ENCODE measurements at regions not wholly inside any gene's neighbourhood (a gene's known extent, or its start where the extent isn't known, plus 50 kb on each side); places are given as distances from the start of the nearest gene placed in this dataset.

GRCh38 chr6:15864038-15864707 is 201.3 kb upstream of the DTNBP1 start:
- TF ChIP-seq CTCF (conservative IDR thresholded peaks at IDR 0.05 in 1 of 2, IDR thresholded peaks at IDR 0.05 in 1 of 2; ENCODE audit: extremely low read depth in 1 of 2, insufficient read depth in 1 of 2, low read depth in 1 of 2, low read length in 2 of 2) = no peak
- no peak for TF ChIP-seq EZH2 (IDR thresholded peaks at IDR 0.05; ENCODE audit: borderline replicate concordance, low read length)

All from mammary epithelial cell (primary cell).